Fibroblast of peridontal ligament (primary cell): ENCODE measurements at regions not wholly inside any gene's neighbourhood (a gene's known extent, or its start where the extent isn't known, plus 50 kb on each side); places are given as distances from the start of the nearest gene placed in this dataset.
"Not testable (repeated sequence)": the region's sequence is repeated elsewhere in the genome, so short reads cannot be mapped to it uniquely, and the experiment has no call there.

Experiments
- DNase-seq: peaks from one replicate; pipeline ENCODE4 v3.0.0-alpha.2; 2010; ENCODE audit errors: extremely low read depth

DNA sequence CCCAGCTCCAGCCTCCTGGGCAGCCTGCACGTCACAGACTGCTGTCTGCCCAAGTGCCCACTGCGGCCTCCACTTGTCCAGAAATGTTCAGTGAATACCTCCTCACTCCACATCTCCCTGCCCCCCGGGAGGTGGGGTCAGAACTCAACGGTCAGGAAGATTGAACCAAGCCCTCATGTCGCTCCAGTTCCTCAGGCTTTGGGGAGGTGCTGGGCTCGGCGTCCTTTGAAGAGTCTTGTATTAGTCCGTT lies 82.4 kb upstream of the LRPAP1 start:
- DNase-seq: no peak

DNA sequence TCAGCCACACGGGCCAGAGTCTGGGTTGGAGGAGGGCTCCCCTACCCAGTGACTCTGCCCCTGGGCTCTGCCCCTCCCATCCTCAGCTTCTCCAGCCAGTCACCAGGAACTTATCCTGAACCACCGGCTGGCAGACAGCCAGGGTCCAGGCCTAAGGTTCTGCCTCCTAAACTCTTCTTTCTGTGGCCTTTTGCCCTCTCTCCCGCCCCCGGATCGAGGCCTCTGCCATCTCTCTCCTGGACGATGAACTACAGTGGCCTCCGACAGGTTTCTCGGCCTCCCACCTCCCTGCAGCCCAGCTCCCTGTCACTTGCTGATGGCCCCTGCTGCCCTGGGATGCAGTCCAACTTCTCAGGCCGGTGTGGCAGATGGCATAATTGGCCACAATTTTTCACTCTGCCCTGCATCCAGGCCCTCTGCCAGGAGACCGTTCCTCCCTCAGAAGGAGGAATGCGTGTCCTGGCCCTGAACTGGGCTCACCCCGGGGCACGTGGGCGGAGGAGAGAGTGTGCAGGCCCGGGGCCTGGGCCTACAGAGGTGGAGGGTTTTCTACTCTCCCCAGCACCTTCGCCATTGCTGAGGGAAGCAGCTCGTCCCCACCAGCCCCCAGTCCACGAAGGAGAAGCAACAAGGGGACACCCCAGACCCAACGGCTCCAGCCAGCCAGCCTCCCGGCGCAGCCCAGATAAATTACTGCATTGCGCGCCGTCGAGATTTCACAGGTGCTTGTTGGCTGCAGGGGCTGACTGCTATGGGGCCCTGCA lies 81.9 kb upstream of the LRPAP1 start:
- DNase-seq: no peak

DNA sequence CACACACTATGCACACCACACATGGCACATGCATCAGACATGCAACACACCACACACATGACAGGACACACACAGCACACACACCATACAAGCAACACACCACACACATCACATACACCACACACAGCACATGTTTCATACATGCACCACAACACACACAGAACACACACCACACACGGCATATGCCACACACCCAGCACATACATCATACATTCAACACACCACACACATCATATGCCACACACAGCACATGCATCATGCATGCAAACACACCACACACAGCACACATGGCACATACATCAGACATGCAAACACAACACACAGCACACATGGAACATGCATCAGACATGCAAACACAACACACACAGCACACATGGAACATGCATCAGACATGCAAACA lies 80.7 kb upstream of the LRPAP1 start:
- no peak for DNase-seq

DNA sequence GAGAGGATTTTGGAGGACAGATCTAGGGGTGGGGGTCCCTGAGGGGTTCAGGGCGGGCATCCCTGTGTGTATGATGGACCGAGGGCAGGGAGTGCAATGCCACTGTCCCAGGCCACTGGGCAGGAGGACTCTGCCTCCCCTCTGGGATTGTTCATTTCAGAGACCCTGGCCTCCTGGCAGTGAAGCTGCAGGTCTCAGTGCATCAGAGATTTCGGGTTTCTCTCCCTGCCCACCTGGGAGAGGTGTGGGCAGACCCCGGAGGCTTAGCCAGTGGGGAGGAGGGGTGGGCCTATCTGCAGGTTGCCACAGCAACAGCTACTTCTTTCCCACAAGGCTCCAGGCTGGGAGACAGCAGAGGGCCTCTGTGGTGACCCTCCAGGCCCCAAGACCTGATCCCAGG lies 80.1 kb upstream of the LRPAP1 start:
- DNase-seq: no peak

DNA sequence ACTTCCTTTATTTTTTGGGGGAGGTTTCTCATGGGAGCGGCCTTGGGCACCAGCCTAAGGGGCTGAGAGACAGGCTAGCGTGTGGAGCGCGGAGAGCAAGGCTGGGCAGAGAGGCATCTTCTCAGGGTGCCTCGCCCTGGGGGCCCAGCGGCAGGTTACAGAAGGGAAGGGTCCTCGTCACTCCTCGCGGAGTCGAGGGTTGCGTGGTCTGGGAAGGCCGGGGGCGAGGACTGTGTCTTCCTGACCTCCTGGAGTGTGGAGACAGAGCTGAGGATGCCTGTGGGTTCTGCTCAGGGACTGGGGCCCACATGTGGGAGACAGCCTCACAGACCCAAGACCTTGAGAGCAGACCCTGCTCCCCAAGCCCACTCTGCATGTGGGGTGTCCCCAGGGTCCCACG lies 79.6 kb upstream of the LRPAP1 start:
- no peak for DNase-seq

DNA sequence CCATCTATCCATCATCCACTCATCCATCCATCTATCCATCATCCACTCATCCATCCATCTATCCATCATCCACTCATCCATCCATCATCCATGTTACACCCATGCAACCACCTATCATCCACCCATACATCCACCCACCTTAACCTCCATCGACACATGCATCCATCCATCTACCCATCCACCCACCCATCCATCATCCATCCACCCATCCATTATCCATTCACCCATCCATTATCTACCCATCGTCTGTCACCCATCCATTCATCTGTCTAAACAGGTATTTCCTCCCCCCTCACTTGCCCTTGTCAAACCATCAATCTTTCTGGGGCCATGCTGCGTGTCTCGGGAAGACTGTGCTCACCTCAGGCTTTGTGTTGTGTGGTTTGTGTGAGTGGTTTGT lies 78.6 kb upstream of the LRPAP1 start:
- DNase-seq: not testable (repeated sequence)

DNA sequence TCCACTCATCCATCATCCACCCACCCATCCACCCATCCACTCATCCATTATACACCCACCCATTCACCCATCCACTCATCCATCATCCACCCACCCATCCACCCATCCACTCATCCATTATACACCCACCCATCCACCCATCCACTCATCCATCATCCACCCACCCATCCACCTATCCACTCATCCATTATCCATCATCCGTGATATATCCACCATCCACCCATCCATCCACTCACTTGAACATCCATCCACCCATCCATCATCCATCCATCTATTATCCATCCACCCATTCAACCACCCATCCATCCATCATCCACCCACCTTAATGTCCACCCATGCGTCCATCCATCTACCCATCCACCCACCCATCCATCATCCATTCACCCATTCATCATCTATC lies 77.7 kb upstream of the LRPAP1 start:
- DNase-seq: not testable (repeated sequence)

DNA sequence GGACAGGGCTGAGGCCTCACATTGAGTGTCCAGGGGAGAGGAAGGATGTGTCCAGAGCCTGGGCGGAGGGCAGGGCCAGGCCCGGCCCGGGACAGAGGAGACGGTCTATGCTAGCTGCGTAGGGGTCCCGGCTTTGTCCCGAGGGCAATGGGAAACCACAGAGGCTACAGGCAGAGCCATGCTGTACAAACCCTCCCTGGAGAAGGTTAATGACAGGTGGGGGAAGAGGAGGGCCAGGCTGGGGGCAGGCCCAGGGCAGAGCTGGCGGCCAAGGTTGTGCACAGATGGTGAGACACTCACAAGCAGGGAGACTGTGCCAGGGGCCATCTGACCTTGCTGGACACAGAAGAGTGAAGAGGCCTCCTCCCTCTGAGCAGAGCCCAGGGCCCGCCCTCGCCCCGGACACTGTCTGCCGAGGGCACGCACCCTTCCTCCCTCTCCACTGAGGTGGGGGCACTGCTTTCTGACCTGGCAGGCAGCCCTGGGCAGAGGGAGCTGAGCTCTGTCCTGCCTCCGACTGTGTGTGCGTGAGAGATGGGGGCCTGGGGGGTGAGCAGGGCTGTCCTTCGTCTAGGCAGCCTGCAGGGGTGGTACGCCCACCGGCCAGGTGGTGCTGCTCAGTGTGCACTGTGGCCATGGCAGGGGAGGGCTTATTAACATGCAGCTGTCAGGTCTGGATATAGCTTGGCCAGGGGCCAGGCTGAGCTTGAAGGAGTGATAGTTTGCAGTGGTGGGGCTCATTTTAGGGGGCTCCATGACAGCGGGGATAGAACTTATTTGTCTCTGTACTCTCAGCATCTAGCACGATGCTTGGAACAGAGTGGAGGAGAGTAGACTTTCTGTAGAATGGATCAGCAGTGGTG lies 75.7 kb upstream of the LRPAP1 start:
- DNase-seq: no peak

DNA sequence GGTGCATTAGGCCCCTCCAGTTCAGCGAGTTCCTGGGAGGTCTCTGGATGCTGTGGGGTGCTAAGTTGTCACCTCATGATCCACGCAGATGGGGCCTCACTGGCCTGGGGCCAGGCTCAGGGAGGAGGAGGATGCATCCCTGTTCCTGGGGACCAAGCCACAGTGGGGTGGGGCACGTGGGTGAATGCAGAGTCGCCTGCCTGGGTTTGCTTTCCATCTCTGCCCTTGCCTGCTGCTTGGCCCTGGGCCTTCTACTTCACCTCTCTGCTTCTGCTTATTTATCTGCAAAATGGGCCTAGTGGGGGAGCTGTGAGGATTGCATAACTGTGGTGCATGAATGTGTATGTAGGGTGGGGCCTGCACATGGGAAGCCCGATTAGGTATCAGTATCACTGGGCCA lies 74.6 kb upstream of the LRPAP1 start:
- DNase-seq: not testable (repeated sequence)

DNA sequence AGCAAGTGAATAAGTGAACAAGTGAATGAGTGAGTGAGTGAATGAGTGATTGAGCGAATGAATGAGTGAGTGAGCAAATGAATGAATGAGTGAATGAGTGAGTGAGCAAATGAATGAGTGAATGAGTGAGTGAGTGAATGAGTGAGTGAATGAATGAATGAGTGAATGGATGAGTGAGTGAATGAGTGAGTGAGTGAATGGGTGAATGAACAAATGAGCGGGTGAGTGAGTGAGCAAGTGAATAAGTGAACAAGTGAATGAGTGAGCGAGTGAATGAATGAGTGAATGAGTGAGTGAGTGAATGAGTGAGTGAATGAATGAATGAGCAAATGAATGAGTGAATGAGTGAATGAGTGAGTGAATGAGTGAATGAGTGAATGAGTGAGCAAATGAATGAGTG lies 74.0 kb upstream of the LRPAP1 start:
- not testable (repeated sequence) for DNase-seq

DNA sequence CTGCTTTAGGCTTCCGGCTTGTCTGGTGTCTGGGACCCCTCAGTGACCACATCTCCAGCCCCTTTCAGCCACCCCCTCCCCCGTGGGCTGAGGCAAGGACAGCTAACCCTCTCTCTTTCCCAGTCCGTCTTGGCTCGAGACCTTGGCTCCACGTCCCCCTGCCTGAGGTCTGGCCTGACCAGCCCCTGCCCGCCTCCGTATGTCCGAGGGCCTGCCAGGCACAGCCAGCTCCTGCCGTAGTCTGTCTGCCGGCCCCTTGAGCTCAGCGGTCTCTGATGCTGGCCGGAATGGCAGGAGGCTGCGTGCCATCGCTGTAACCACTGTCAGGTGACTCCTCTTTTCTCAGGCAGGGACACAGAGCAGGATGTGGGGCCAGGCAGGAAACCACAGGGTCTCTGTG lies 73.3 kb upstream of the LRPAP1 start:
- DNase-seq: no peak

DNA sequence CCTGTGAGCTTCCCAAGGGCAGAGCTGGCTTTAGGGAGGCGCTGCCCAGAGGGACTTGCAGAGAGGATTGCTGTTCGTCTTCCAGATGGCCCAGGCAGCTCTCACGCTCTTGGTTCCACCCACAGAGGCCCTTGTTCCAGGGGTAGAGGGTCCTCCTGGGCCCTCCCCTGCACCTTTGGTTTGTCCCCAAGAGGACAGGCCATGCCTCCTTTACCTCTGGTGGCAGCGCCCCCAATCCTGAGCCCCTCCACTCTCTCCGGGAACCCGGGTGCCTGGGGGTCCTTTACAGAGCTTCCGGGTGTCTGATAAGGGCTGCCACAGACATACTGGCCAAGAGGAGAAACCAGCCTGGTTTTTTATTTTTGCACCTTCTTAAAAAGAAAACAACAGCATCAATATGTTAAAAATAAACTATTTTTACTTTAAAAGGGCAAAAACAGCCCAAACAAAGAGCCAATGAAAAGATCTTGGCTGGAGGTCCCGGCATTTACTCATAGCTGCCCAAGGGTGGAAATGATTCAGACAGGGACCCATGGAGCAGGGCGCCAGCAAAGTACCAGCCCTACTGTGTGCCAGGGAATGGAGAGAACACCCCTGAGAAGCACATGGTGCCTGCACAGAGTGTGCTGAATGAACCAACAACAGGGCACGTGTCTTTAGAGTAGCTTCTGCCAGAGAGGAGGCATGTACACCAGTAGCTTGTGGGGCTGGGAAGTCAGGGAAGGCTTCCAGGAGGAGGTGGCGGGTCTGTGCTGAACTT lies 70.8 kb upstream of the LRPAP1 start:
- DNase-seq: not testable (repeated sequence)

DNA sequence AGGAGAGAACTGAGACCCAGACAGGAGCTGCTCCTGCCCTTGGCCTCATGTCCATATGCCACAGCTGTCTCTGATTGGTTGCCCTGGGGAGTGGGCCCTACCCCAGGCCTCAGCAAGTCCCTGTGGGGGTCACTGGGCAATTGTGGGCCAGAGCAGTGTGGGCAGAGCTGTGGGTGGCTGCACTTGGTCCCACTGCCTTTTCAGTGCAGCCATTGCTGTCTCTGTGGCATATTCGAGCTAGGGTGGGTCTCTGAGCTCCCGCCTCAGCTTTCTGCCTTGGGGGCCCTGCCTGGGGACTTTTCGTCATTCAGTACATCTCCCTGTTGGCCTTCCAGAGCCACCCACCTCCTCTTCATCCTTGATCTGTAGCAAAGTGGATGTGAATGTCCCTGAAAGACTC lies 69.8 kb upstream of the LRPAP1 start:
- DNase-seq: no peak

DNA sequence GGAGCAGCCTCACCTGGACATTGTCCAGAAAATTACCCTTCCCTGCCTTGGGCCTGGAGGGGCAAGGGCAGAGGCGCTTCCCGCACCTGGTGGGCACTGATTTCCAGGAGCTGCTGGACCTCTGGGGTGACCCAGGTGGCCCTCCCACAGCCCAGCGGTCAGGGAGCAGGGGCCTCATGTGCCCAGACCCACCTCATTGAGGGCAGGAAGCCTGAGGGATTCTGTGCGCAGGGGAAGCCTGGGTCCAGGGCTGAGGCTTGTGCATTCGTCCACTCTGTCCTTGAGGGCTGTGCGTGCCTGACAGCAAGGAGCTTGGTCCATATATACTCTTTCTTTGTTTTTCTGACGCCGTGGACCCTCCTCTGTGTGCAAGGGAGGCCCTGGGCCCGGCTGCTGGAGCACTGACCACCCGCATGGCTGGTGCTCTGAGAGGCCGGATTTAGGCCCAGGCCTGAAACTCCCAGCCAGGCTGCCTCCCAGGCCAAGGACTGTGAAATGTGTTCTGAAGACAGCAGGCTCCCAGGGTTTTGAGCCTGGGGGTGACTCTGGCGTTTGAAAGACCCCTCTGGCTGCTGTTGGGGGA lies 69.0 kb upstream of the LRPAP1 start:
- not testable (repeated sequence) for DNase-seq

DNA sequence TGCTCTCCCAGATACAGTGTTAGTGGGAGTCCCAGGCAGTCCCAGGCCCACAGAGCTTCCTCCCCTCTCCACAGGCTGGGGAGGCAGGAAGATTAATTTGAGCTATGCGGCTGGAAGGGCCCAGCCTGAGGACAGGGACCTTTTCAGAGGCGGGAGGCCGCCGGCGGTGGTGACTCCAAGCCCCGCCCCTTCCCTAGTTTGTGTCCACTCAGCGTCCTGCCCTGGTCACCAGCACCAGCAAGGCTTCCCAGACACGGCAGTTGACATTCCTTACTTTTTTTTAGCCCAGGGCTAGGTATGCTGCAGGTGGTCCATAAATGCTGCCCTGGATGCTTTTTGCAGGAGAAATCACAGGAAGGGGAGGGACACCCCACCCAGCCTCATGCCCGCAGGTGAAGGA lies 67.7 kb upstream of the LRPAP1 start:
- DNase-seq: no peak

DNA sequence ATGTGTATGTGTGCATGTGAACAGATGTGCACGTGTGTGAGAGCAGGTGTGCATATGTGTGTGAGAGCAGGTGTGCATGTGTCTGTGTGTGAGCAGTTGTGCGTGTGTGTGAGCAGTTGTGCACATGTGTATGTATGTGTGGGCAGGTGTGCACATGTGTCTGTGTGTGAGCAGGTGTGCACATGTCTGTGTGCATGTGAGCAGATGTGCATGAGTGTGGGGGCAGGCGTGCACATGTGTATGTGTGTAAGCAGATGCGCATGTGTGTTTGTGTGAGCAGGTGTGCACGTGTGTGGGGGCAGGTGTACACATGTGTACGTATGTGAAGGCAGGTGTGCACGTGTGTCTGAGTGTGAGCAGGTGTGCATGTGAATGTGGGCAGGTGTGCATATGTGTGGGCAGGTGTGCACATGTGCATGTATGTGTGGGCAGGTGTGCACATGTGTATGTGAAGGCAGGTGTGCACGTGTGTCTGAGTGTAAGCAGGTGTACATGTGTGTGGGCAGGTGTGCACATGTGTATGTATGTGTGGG lies 66.5 kb upstream of the LRPAP1 start:
- no peak for DNase-seq

DNA sequence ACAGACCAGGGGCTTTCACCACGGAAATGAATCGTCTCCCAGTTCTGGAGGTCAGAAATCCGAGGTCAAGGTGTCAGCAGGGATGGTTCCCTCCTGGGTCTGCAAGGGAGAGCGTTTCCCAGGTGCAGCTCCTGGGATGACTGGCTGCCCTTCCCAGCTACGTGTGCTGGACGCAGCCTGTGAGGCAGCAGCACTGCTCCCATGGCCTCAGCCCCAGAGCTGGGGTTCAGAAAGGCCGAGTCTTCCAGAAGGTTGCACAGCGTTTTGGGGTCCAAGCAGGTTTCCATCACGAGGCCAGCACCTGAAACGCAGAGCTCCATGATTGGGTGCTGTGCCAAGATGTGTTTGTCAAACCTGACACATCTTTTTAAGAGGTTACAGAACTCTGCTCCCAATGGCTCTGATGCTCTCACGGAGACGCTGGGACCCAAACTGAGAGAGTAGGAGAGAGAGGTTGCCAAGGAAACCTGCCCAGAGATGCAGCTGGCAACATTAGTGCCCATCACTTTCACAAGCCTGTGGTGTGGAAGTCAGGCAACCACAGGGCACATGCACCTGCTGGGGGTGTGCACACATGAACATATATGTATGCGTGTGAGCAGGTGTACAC lies 65.8 kb upstream of the LRPAP1 start:
- not testable (repeated sequence) for DNase-seq

DNA sequence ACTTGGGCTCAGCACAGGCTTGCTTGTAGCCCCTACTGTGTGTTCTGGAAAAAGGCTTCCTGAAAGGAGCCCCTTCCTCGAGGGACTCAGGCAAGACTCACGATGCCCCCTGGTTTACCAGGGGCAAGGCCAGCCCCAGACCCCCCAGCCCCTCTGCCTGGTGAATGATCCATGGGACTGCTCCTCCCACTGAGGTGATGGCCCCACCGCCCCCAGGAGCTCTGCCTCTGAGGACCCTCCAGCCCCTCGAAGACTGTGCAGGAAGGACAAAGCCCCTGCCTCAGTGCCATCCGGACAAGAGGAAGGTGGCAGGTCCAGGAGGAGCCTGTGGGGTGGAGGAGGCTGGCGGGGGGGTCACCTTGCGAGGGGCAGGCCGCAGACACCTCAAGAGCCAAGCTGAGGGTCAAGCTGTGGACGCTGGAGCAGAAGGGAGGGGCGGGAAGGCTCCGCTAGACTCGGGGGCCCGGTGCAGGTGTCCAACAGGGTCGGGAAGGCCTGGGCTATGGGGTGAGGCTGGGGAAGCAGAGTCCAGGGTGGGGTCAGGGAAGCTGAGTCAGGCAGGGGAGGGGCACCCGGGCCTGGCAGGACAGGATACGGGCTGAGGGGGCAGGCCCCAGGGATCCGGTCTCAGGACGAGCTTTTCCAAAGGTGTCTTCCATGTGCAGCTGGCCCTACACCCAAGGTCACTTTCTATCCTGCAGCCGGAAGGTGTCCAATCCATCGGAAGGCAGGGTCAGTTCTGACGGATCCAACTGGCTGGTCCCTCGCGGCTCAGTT lies 64.9 kb upstream of the LRPAP1 start:
- not testable (repeated sequence) for DNase-seq

DNA sequence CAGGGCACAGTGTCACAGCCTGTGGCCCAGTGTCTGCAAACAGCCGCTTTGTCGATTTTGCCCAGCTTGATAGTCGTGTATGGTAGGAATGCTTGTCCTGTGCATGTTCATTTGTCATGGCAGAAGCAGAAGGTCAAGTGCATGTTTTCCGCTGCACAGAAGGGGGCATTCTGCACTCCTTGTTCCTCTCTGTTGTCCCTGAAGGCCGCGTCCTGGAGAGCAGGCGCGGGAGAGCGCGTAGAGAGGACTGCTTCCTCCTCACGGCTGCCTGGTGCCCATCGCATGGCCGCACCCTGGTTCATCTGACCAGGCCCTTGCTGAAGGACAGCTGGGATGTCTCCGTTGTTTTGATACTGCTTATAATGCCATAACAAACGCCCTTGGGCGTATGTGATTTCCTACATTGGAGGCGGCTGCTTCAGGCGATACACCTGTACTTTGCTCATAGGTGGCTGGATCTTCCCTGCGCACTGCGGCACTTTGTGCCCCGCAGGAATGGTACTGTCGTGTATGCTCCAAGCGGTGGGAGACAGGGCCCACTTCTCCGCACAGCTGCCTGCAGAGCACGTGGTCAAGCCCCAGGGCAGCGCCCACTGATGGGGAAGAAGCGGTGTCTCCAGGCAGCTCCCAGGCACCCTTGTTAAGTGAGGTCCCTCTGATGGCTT lies 63.5 kb upstream of the LRPAP1 start:
- not testable (repeated sequence) for DNase-seq

DNA sequence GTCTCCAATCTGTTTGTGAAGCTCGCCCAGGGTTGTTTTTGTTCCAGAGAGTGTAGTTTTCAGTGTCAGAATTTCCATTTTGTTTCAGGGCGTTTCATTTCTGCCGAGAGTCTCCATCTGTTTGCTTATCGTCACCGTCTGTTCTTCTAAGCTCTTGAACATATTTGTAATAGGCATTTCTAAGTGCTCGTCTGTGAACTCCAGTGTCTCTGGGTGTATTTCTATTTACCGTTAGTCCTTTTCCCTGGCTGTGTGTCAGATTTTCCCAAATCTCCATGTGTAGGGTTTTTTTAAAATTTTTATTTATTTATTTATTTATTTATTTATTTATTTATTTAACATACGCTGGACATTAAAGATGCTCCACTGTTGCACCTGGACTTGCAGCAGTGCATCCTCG lies 62.5 kb upstream of the LRPAP1 start:
- DNase-seq: not testable (repeated sequence)
